ENCODE measurements at regions not wholly inside any gene's neighbourhood (a gene's known extent, or its start where the extent isn't known, plus 50 kb on each side); places are given as distances from the start of the nearest gene placed in this dataset.

DNA sequence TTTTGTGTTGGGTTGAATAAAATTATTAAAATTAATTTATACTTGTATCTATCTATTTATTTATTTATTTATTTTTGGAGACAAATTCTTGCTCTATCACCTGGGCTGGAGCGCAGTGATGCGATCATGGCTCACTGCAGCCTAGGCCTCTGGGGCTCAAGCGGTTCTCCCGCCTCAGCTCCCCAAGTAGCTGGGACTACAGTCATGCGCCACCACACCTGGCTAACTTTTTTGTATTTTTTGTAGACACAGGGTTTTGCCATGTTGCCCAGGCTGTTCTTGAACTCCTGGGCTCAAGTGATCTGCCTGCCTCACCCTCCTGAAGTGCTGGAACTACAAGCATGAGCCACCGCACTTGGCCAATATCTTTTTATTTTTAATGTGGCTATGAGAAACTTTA, 134.7 kb upstream of the SPDL1 start:
- no peak for DNase-seq

DNA sequence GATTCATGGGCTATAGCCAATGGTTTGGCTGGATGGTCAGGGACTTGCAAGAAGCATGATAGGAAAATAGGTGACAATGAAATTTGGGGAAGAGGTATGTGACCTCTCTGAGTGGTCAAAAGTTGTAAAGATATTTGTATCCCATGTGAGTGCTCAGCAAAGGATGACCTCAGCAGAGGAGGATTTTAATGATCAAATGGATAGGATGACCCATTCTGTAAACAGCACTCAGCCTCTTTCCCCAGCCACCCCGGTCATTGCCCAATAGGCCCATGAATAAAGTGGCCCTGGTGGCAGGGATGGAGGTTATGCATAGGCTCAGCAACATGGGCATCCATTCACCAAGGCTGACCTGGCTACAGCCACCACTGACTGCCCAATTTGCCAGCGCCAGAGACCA, 138.4 kb upstream of the SPDL1 start:
- DNase-seq: no peak

DNA sequence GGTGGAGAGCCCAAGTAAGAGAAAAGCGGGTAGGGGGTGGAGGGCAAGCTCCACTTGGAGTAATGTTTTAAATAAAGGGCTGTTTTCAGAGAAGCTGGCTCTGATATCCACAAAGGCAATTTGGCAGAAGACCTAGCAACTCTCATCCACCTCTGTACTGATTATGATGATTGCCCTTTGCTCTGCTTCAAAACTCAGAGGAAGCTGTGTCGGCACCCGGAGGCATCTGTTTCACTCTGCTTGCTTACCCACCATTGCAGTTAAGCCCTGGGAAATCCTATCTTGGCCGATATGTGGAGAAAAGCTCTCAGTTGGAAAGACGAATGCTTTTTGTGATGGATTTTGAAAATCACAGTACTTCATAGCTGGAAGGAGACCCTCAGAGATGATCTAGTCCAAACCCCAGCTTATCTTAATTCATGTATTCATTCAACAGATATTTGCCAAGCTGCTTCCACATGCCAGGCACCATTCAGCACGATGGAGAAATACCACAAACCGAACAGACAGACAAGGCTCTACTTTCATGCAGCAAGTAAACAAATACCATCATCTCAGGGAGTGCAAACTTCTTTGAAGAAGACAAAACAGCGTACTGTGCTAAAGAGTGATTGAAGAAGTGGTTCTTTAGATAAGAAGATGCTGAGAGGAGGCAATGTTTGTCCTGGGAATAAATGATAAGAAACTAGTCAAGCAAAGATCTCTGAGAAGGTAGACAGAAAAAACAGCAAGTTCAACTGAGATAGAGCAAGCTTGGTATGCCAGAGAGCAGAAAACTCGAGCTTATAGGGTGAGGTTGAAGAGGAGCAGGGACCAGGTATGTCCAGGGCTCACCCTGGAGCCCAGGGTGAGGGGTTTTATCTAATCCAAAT, 140.4 kb upstream of the SPDL1 start:
- DNase-seq: no peak

DNA sequence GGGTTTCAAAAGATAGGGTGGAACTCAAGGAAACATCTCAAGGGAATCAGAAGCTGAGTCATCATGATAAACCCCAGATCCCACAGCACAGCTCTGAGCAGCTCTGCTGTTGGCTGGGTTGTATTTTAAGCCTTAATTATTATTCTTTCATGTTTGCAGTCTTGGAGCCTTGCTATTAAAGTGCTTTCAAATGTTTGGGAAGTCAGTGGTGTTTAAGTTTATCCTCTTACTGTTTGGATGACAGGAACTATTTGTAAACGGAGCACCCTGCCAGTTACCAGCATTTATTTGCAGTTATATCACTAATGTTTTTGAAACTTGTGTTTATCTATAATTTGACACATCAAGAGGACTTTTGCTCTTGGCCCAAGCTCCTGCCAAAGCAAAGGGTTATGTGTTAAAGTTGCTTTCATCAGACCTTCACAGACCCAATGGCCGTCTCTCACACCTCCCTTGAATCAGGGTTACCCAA, 141.1 kb upstream of the SPDL1 start:
- no peak for DNase-seq

DNA sequence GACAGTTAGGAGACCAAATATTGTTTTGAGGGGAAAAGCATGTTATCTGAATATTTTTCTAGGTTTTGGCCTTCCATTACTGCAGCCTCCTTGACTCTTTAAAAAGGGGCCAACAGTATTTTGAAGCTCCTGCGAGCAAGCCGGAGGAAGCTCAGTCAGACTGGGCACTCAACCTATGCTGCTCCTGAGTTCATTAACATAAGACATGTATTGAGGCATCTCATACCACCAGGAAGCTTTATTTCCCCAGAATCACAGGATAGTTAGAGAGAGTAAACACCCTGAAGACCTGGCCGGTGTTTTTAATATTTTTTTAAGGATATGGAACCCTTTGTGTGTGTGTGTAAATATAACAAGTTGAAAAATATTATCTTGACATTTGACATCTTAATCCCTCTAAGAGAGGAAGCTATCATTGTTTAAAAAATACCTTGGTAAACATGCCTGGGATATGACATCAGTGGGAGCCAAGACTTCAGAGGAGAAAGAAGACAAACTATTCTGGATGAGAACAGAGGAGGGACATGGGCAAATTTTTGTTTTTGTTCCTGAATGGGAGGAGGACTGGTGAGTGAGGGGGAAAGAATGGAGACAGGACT, 139.3 kb upstream of the SLIT3 start:
- no peak for DNase-seq

DNA sequence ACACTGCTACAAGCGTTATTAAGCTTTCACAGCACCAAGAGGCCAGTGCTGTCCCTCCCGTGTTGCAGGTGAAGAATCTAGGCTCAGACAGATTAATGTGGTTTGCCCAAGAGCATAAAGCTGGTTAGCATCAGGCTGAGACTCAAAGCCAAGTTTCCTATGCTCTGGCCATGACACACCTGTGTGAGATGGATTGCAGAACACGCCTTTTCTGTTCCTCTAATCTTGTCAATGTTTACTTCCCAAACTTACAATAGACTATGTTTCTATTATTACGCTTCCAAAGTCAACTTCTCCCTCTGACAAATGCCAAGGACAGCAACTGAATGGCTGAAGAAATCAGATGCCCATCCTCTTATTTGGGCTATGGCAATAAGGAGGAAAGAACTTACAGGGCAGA, 138.4 kb upstream of the SLIT3 start:
- no peak for DNase-seq

DNA sequence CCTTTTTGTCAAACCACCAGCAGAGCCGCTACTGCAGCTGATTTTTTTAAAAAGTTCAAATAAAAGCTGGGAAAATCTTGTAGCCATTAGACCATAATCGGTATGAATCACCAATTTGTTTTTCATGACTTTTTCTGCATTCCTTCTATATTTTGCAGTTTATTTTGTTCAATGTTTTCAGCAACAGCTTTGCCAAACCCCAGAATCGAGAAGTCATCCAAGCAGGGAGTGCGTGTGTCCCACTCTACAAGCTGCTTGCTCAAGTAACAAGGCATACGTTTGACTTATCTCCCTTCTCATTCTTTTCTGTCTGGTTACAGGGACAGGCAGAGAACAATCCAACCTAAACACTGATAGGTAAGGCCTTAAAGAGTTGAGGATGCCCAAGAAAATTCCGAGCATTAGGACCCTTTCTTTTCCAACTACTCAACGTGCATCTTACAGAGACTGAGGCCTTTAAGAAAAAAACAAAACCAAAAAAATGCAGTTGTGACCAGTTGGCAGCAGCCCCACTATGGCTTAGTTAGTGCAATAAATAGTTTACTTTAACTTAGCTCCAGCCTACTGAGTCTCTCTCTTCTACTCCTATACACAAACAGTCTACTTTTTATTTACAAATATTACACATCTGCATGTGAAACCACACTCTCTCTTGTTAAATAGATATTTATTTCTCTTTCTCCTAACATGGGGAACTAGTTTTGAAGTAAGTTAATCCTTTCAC, 134.7 kb upstream of the SLIT3 start:
- DNase-seq: no peak

DNA sequence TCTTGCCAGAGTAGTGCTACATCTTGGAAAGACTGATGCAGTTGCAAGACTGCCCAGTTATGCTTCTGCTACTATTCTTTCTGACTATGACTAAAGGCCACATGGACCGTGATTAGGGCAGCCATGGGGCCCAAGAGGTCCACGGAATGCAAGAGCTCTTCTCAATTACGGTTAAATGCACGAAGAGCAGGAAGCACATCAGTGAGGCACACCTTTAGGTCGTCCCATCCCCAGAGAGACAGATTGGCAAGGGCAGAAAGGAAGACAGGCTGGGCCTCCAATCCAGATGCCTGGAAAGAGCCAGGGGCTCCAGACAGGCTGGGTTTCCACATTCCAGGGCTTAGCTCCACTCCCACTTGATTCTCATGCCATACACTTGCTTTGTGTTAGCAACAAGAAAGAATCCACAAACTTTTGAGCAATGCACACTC, 132.3 kb upstream of the SLIT3 start:
- no peak for DNase-seq

DNA sequence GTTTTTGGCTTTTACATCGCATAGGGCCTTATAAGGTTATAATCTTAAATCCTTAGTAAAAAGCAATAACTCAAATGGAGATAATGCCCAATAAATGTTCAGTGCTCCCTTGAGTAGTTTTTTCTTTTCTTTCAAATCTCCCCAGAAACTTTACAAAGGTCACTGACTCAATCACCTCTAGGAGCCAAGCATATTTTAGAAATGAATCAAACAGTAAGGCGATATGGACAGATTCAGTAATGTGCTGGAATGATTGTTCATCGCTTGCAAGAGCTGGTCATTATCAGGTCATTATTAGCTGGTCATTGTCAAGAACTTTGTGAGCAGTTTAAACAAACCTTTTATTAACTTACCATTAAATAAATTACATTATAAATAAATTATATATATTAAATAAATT, 130.4 kb upstream of the SLIT3 start:
- no peak for DNase-seq

DNA sequence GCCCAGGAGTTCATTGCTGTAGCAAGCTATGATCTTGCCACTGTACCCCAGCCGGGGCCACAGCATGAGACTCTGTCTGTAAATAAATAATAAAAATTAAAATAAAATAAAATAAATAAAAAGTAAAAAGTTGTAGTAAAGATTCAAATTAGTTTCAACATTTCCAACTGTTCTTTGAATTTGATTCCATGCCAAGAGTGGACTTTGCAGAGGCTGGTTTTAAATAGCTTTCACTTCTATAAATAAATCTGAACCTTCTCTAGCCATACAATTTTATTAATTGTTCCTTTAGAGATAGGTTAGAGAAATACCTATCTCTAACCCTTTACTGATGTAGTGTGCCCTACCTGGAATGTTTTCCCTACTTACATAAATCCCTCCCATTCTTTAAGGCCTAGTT, 129.7 kb upstream of the SLIT3 start:
- DNase-seq: no peak

DNA sequence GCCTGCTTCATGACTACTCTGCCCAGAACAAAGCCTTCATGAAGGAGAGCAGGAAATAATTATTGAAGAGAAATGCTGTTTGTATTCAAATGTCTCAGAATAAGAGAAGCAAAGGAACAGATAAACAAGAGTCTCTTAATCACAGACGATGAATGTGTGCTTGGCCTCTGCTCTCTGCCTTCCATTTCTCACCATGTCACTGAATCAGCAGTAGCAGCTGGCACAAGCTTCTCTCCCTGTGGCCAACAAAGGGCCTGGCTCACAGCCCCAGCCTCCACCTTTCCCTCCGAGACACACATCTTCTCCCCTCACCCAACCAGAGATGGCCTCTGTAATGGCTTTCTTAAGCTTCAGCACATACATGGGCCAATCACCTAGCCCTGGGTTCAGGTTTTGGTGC, 128.1 kb upstream of the SLIT3 start:
- DNase-seq: no peak

DNA sequence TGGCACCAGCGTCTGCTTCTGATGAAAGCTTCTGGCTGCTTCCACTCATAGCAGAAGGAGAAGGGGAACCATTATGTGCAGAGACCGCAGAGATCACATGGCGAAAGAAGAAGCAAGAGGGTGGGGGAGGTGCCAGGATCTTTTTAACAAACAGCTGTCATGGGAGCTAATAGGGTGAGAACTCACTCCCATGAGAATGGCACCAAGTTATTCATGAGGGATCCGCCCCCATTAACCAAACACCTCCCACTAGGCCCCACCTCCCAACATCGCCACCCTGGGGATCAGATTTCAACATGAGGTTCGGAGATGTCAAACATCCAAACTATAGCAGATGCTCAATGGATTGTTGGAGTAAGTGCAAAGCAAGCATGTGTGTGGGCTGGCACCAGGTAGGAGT, 125.8 kb upstream of the SLIT3 start:
- DNase-seq: no peak

DNA sequence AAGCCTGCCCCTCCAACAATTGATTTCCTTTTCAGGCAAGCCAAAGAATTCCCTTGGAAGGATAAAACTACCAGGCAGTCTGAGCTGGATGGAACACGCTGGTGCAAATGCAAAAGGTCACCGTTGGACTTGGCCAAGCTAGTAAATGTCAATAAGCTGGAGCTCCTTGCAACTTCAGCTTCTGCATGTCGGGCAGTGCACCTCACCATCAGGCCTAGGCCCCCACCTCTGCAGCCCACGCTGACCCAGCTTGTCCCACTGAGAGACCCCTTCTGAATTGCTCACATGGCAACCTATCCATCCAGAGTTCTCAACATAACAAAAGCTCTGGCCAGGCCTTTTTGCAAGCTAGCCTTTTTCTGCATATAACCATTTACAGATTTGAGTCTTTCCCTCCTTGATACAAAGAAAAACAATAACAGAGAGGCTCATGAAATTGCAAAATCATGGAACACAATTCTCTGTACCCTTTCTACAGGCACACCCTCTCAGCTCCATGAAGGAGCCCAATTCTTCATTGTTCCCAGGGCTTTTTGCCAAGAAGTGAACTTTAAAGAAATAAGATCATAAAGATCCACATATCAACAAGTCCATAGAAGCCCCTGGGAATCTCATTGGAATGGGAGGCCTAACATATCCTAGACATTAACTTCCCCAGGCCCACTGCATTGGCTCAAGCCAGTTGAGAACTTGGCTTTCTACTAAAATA, 123.9 kb upstream of the SLIT3 start:
- no peak for DNase-seq

DNA sequence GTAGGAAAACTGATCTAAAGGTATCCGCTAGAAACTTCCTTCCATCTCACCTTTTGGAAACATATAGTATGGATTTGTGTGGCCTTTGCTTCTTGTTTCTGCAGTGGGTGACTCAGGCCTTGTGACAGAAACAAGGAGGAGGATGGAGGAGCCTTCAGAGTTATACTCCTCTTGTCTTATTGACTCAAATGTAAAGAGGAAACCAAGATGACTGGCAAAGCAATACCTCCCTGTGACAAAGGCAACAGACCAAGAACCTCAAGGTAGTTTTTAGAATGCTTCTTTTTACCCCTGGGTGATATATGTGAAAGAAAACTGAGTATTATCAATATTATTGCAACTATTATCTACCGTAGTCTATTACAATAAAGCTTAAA, 123.3 kb upstream of the SLIT3 start:
- no peak for DNase-seq

DNA sequence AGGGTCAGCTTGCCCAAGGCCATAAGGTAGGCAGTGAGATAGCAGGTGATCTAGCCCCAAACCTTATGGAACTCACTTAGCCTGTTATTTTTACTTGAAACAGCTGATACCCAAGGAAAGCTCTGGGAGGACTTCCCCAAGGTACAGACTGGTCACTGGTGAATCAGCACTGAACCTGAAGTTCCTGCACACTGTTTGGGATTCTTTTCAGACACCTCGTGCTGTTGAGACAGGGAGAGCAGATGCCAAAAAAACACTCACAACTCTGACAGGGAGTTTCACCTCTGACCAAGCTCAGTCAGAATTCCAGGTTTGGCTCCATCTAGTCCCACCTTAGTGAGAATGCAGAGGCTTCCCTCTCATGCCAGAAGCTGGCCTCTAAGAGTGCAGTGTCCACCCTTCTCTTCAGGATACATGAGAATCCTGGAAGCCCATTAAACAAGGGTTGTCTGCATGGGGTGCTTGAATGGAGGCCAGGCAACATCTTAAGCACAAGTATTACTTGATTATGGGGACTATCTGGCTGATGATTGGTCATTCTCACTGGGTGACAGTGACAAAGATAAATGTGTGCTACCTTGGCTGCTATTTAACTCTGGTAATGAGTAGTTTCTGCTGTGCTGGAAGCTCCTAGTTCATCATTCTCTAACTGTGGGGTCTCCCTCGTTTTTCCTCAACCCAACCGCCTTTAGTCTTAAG, 122.8 kb upstream of the SLIT3 start:
- no peak for DNase-seq

DNA sequence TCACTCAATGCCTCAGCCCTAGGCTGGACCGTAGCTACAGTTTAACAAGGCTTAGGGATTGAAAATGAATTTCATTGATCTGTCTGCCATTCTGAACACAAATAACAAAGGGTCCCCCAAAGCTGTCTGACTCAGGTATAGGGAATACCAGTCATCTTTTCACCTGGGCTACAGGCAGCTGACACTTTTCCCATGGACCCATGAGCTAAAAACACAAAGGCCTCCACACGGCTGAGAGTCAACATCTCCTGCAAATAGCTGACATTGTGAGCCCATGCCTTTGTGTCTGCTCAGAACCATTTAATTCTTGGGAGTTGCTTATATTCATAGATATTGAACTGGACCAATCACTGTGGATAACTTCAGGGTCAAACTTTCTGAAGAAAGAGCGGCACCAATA, 121.1 kb upstream of the SLIT3 start:
- DNase-seq: no peak

DNA sequence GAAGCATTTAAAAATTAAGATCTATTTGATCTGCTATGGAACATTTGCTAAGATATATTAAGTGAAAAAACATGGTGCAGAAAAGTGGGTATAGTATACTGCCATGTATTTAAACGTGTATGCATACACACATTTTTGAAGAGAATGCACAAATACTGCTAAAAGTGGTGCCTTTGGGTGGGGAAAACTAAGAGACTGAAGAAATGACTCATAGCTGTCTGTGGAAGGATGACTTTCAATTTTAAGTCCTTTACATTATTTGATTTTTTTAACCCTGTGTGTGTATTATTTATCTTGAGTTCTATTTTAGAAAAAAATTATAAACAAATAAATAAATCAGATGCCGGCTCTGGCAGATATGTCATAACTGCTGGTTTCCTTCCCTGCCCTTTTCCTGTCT, 120.7 kb upstream of the SLIT3 start:
- DNase-seq: no peak

DNA sequence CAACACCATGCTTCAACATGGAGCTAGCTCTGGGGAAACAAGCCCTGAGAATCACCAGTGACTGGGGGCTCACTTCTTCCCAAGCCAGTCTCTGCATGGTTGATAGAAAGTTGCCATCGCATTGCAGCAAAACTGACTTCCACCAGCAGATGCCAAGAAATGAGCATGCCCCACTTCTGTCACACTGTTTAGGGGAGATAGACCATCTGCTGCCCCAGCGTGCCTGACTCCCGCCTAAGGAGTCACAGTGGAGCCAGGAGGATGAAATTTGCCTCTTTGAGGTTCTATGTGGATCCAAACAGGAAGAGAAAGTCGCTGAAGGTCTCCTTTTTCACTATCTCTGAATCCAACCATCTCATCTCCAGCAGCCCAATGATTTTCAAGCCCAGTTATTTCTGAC, 116.7 kb upstream of the SLIT3 start:
- no peak for DNase-seq

DNA sequence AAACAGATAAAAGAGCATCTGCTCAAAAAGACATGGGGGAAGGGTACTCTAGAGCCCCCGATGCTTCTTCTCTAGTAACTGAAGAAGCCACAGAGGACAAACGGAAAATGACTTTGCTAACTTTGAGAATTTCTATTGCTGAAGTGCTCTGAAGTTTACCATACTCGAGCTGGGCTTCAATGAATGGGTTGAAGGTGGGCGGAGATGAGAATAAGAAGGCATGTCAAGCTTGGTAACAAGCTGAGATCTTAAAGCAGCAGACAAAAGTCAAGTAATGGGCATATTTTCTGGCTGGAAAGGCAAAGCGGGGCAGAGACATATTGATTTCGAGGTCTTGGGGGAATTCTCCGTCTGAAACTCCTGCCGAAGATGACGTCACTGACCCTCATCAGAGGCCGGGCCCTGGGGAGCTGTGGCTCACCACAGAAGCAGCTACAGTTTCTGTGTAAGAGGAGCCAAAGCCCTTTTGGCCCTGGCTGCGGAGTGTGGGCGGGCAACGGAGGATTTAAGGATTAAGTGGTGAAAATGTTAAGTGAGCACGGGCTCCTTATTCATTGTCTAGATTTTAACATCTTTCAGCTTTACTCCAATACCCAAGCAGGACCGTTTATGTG, 115.8 kb upstream of the SLIT3 start:
- no peak for DNase-seq

DNA sequence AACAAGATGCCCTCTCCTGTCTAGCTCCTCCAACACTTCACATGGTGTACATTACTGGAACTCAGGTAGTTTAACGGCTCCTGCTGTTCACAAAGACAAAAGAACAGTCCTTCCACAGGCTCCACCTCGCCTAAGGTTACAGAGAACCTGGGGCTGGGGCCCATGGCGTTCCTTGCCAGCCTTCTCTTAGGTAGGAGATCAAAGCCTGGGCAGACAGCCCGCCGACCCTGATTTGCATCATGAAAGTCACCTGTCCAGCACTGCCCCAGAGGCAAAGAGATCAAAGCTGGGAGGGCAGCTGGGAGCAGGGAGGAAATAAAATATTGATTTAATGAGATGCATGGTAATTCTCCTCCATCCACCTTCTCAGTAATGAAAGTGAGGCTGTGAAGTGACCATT, 115.0 kb upstream of the SLIT3 start:
- DNase-seq: no peak

DNA sequence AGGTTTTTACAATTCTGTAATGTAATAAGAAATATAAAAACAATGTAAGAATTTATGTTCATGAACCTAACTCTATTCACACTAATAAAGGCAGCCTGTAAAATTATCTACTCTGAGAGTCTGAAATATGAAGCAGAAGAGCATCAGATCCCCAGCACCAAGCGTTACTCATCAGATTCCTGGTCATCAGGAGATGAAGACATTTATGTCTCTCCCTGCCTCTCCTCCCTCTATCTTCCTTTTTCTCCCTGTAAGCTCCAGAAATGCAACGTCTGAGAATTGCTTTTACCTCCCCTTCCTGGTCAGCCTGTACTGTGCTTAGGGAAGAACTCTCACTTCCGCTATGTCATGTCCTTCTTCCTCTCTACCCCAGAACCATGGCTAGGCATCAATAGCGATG, 114.4 kb upstream of the SLIT3 start:
- DNase-seq: no peak

Measured in renal pelvis (tissue), 1 donor.